Small intestine (tissue), 7 donors: ENCODE measurements at regions not wholly inside any gene's neighbourhood (a gene's known extent, or its start where the extent isn't known, plus 50 kb on each side); places are given as distances from the start of the nearest gene placed in this dataset.

Experiments
- DNase-seq, 2 donors: peaks; one replicate each; pipeline versions ENCODE4 v3.0.0 to v3.0.0-alpha.2; 2013
- FAIRE-seq: peaks from 2 replicates; lab custom pipeline; 2012; peaks lifted over from hg19 to GRCh38; lab: Jason Lieb, UNC
- H3K27ac ChIP-seq, 3 donors: one replicate each; pipeline ENCODE4 v1.5.1; 2013; ENCODE audit warnings: low read length in 2 of 3, mild to moderate bottlenecking in 2 of 3, control low read depth in 1 of 3, inconsistent platforms in 1 of 3, low read depth in 1 of 3, moderate library complexity in 1 of 3
- H3K27me3 ChIP-seq, 3 donors: one replicate each; pipeline ENCODE4 v1.6.1; 2013; ENCODE audit warnings: low read length in 3 of 3, inconsistent platforms in 1 of 3; ENCODE audit not compliant: control insufficient read depth in 3 of 3, insufficient read depth in 3 of 3
- H3K36me3 ChIP-seq, 3 donors: one replicate each; pipeline ENCODE4 v1.6.1; 2013; ENCODE audit warnings: low read length in 3 of 3, inconsistent platforms in 1 of 3, low read depth in 1 of 3, mild to moderate bottlenecking in 1 of 3, moderate library complexity in 1 of 3; ENCODE audit not compliant: control insufficient read depth in 3 of 3, insufficient read depth in 2 of 3
- H3K4me1 ChIP-seq, 3 donors: one replicate each; pipeline ENCODE4 v1.6.1; 2013; ENCODE audit warnings: low read length in 2 of 3, inconsistent platforms in 1 of 3, low read depth in 1 of 3, mild to moderate bottlenecking in 1 of 3, moderate library complexity in 1 of 3; ENCODE audit not compliant: control insufficient read depth in 3 of 3, insufficient read depth in 2 of 3
- H3K4me3 ChIP-seq, 3 donors: one replicate each; pipeline ENCODE4 v1.5.1; 2013; ENCODE audit warnings: low read length in 3 of 3, control low read depth in 1 of 3, inconsistent platforms in 1 of 3, low read depth in 1 of 3, mild to moderate bottlenecking in 1 of 3, moderate library complexity in 1 of 3
- H3K9me3 ChIP-seq, 2 donors: one replicate each; pipeline ENCODE4 v1.6.1; 2013; ENCODE audit warnings: low read depth in 1 of 2, low read length in 1 of 2; ENCODE audit not compliant: control insufficient read depth in 2 of 2, insufficient read depth in 1 of 2
- WGBS, 3 donors: extraction: QIAGEN DNeasy Blood & Tissue Kit; methylation state at CpG; one replicate each; pipeline ENCODE4 v1.1.7; 2013; 5-methylcytosine and 5-hydroxymethylcytosine counted together
- donor health status: healthy with polysubstance abuse.
- donor health status: control.
- donor health status: control.
- donor health status: Bipolar disorder and iron deficiency.
- donor health status: healthy.

DNA sequence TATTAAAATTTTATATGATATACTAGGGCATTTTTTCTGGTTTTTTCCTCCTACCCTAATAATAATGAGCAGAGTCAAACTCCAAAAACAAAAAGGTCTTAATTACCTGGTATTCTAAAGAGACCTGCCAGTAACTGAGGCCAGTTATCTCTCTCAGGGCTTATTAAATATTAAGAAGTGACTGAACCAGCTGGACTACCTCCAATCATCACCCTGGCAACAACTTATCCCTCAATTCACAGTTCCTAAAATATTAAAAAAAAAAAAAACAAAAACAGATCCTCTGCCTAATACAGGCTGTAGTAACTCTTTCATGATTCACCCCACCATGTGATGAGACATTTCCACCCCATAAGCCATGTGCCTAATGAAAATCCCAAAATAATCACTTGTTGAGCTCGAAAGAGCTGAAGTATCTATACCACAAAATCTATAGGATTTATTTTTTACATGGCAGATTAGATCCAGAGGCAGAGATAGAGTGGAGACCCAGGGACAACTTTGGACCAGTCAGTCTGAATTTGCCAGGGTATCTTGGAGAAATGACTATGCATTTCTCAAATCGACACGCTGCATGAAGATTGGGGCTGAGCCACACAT, 698.0 kb downstream of the FAT4 start:
- FAIRE-seq (no peak), DNase-seq (no peak)
- no peaks in the 10 kb centered on the region for H3K9me3 ChIP-seq
- H3K27me3 ChIP-seq: no peaks in the 10 kb centered on the region
- H3K27ac ChIP-seq: no peak overlapping the region
- 78 to 87% (median 83%) methylated on average over 3 of the region's 3 CpGs for WGBS, 3 donors
- no peaks in the 10 kb centered on the region for H3K36me3 ChIP-seq
- H3K4me3 ChIP-seq: no peak overlapping the region
- no peaks in the 10 kb centered on the region for H3K4me1 ChIP-seq

DNA sequence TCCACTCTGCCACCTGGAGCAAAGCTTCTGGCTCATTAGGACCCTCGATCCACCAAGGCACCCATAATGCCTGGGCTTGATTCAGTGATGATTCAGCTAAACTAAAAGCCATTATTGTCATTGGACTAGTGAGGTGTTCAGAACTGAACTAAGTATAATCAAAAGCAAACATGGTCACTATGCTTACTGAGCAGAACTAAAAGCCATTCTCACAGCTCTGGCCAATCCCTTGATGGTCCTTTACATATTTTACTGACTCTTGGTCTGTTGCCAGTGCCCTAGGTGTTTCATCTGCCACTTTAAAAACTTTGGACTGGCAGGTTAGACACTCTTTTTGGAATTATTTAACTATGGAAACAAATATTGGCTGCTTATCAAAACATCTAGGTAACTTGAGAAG, 703.5 kb downstream of the FAT4 start:
- Histone ChIP-seq H3K4me3 (no peak overlapping the region), H3K4me1 (no peaks in the 10 kb centered on the region), H3K27me3 (no peaks in the 10 kb centered on the region), H3K9me3 (no peaks in the 10 kb centered on the region), H3K27ac (no peak overlapping the region), H3K36me3 (no peaks in the 10 kb centered on the region)
- no peak for FAIRE-seq
- WGBS, 3 donors: 68 to 88% (median 77%) methylated on average over 1 of the region's 1 CpG
- DNase-seq: no peak

DNA sequence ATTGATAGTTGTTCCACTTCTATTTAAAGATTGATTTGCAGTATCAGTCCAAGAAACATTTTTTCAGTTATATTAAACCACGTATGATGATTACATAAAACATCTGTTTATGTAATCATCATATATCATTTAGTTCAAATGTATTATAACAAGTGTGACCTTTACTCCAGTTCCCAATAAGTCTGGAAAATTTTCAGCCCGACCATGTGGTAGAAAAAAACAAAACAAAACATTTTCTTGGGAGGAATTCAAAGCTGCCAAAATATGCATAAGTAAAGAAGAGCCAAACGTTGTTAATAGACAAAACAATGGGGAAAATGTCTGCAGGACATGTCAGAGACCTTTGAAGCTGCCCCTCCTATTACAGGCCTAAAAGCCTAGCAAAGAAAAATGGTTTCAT, 709.1 kb downstream of the FAT4 start:
- Histone ChIP-seq H3K36me3 (no peaks in the 10 kb centered on the region), H3K9me3 (peaks cover 0 to 3% of the 10 kb centered on the region in 2 donors), H3K27ac (no peak overlapping the region), H3K4me1 (no peaks in the 10 kb centered on the region), H3K4me3 (no peak overlapping the region), H3K27me3 (no peaks in the 10 kb centered on the region)
- 35 to 42% (median 39%) methylated on average over 3 of the region's 3 CpGs for WGBS, 3 donors
- DNase-seq (no peak), FAIRE-seq (no peak)

DNA sequence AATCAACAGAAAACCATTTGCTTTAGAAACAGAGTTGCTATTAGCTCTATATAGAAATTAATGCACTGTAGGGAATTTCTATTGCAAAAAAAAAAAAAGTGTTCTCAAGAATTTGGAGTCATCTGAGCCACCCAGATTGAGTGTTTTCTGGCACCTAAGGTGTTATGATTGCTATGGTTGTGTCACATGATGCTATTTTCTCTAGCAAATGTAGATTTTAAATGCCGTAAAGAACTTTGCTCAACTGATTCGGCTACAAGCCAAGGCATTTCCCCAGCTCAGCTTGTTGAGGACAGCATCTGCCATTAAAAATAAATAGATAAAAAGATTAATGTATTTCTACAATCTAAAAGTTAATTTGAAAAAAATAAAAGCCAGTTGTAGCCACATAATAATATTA, 712.8 kb downstream of the FAT4 start:
- H3K27me3 ChIP-seq: no peaks in the 10 kb centered on the region
- H3K36me3 ChIP-seq: no peaks in the 10 kb centered on the region
- DNase-seq: no peak
- no peaks in the 10 kb centered on the region for H3K4me1 ChIP-seq
- H3K4me3 ChIP-seq: no peak overlapping the region
- 39 to 72% (median 64%) methylated on average over 2 of the region's 2 CpGs for WGBS, 3 donors
- H3K9me3 ChIP-seq: peaks cover 0 to 3% of the 10 kb centered on the region in 2 donors
- no peak overlapping the region for H3K27ac ChIP-seq
- no peak for FAIRE-seq

DNA sequence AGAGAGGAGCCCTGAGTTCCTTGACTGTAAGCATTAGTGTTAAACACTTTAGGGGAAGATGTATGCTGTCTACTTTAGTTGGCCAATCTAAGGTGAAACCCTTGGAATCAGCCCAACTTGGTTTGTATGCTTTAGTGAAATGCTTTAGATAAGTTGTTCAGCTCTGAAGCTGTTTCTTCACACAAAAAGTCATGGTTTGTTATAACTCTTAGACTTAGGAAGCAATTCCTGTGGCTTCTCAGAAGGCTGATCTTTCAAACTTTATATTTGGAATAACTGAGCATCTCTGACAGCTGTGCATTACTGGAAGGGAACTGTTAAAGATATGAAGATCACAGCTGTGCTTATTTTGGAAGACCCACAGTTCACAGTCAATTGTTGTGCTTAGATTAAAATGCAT, 714.1 kb downstream of the FAT4 start:
- FAIRE-seq: no peak

DNA sequence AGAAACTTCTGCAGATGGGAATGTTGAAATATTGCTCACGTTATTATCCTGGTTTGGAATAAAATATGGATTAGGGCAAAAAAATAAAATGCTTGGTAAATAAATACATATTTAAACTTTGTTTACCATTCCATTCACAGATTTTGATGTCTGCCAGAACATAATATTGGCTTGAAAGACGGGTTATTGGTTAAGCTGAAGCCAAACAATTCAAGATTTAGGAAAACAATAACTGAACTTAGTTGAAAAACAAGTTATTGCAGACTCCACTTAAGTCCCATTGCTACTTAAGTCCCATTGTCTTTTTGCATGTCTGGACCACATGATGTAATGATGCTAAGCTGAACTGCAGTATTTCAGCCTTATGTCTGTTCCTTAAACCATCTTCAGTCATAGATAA, 722.5 kb downstream of the FAT4 start:
- FAIRE-seq: no peak
- Histone ChIP-seq H3K9me3 (no peaks in the 10 kb centered on the region), H3K27ac (no peak overlapping the region), H3K27me3 (no peaks in the 10 kb centered on the region), H3K4me1 (no peaks in the 10 kb centered on the region), H3K4me3 (no peak overlapping the region), H3K36me3 (no peaks in the 10 kb centered on the region)
- no peak for DNase-seq
- 45 to 60% (median 58%) methylated on average over 2 of the region's 2 CpGs for WGBS, 3 donors

More for the DNA sequence above, 714.1 kb downstream of the FAT4 start:
- Histone ChIP-seq H3K27ac (no peak overlapping the region), H3K9me3 (peaks cover 0 to 3% of the 10 kb centered on the region in 2 donors), H3K36me3 (no peaks in the 10 kb centered on the region), H3K27me3 (no peaks in the 10 kb centered on the region), H3K4me3 (no peak overlapping the region), H3K4me1 (no peaks in the 10 kb centered on the region)
- no peak for DNase-seq

DNA sequence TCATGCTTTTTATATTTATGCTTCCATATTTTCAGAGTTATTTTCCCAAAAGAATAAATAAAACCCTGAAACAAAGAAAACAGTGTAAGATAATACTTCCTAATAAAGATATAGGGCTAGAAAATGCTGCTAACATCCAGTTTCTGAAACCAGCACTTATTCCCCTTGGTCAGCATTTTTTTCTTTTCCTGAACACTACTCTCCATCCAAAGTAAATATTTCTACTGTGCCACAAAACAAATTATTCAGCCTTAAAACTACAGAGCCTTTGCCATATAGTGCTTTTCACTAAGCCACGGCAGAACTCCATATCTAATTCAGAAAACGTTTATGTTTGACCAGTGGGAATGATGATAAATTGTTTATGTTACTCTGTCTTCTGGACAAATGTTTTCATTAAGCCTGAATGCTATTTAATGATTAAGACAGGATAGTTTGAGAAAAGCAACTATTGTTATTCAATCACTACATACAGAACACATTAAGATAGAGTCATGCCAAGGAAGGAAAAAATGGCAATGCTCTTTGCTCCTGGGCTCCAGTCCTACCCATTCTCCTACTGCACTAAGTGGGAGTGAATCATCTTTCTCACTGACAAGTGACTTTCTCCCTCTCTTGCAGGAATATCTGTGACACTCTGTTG, 723.9 kb downstream of the FAT4 start:
- 29 to 42% (median 39%) methylated on average over 2 of the region's 2 CpGs for WGBS, 3 donors
- no peak overlapping the region for H3K4me3 ChIP-seq

DNA sequence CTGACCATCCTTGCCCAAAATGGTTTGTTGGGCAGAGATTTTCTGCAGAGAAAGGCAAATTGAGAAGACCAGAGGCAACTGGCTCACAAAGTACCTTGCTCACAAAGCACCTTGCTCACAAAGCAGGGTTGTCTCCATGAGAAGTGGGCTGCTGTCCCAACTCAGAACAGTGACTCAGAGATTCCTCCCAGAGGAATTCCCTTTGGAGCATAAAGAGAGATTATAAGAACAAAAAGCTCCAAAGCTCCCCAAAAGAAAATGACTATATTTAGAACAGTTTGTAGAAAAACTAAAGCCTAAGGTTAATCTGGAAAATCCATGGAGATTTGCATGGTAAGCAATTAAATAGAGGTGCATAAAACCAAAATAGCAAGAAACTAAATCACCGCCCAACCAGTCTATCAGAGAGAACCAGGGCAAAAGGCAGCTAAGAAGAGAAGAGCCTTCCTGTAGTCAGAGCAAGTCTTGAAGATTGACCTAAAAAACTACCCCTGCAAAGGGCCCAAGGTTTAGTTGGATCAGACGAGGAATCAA, 731.4 kb downstream of the FAT4 start:
- DNase-seq (no peak), FAIRE-seq (no peak)
- no peaks in the 10 kb centered on the region for H3K27me3 ChIP-seq

More for the DNA sequence above, 723.9 kb downstream of the FAT4 start:
- Histone ChIP-seq H3K27me3 (no peaks in the 10 kb centered on the region), H3K36me3 (no peaks in the 10 kb centered on the region), H3K4me1 (no peaks in the 10 kb centered on the region), H3K27ac (no peak overlapping the region), H3K9me3 (no peaks in the 10 kb centered on the region)
- DNase-seq (no peak), FAIRE-seq (no peak)

More for the DNA sequence above, 731.4 kb downstream of the FAT4 start:
- Histone ChIP-seq H3K4me3 (no peak overlapping the region), H3K9me3 (no peaks in the 10 kb centered on the region), H3K36me3 (no peaks in the 10 kb centered on the region), H3K27ac (no peak overlapping the region), H3K4me1 (no peaks in the 10 kb centered on the region)
- WGBS, 3 donors: 54 to 88% (median 60%) methylated on average over 2 of the region's 2 CpGs
